NCI-H510A treated with DMSO at 0.1 percent for 48 hours (cell line): ENCODE measurements at regions not wholly inside any gene's neighbourhood (a gene's known extent, or its start where the extent isn't known, plus 50 kb on each side); places are given as distances from the start of the nearest gene placed in this dataset.

Experiments
- DNase-seq: peaks from one replicate; lab custom pipeline; 2025; lab: John Stamatoyannopoulos, UW

GRCh38 chr7:145645135-145645515 lies 471.5 kb upstream of the CNTNAP2 start:
- no peak for DNase-seq

GRCh38 chr7:145644426-145645134 lies 472.0 kb upstream of the CNTNAP2 start:
- no peak for DNase-seq

GRCh38 chr7:145643981-145644380 lies 472.6 kb upstream of the CNTNAP2 start:
- no peak for DNase-seq

GRCh38 chr7:145633513-145633912 lies 483.1 kb upstream of the CNTNAP2 start:
- DNase-seq: no peak

- no peak for DNase-seq
Observed at GRCh38 chr7:145624618-145625017, 492.0 kb upstream of the CNTNAP2 start.

- DNase-seq: no peak
Observed at GRCh38 chr7:145605963-145606362, 510.6 kb upstream of the CNTNAP2 start.

GRCh38 chr7:145599376-145599775 lies 517.2 kb upstream of the CNTNAP2 start:
- no peak for DNase-seq

- no peak for DNase-seq
Observed at GRCh38 chr7:145584401-145584800, 532.2 kb upstream of the CNTNAP2 start.

GRCh38 chr7:145582742-145583303 lies 533.8 kb upstream of the CNTNAP2 start:
- DNase-seq: no peak

GRCh38 chr7:145557805-145558204 lies 558.8 kb upstream of the CNTNAP2 start:
- DNase-seq: no peak

GRCh38 chr7:145543242-145543641 lies 573.4 kb upstream of the CNTNAP2 start:
- no peak for DNase-seq

- DNase-seq: no peak
Observed at GRCh38 chr7:145539910-145540309, 576.7 kb upstream of the CNTNAP2 start.

- DNase-seq: no peak
Observed at GRCh38 chr7:145534301-145534700, 582.3 kb upstream of the CNTNAP2 start.

- no peak for DNase-seq
Observed at GRCh38 chr7:145520284-145520683, 596.3 kb upstream of the CNTNAP2 start.

- peak; percentile 0 for DNase-seq
Observed at GRCh38 chr7:145511004-145511403, 605.6 kb upstream of the CNTNAP2 start.

GRCh38 chr7:145497911-145498525 lies 618.6 kb upstream of the CNTNAP2 start:
- DNase-seq: no peak

GRCh38 chr7:145490356-145490755 lies 626.2 kb upstream of the CNTNAP2 start:
- no peak for DNase-seq

GRCh38 chr7:145489609-145490008 lies 627.0 kb upstream of the CNTNAP2 start:
- no peak for DNase-seq

- no peak for DNase-seq
Observed at GRCh38 chr7:145488816-145489215, 627.8 kb upstream of the CNTNAP2 start.

- DNase-seq: no peak
Observed at GRCh38 chr7:145481985-145482384, 634.6 kb upstream of the CNTNAP2 start.

- DNase-seq: no peak
Observed at GRCh38 chr7:145478541-145478940, 638.1 kb upstream of the CNTNAP2 start.

GRCh38 chr7:145474009-145474686 lies 638.3 kb upstream of the TPK1 start:
- no peak for DNase-seq

- DNase-seq: no peak
Observed at GRCh38 chr7:145471883-145472282, 636.0 kb upstream of the TPK1 start.
